ENCODE measurements at regions not wholly inside any gene's neighbourhood (a gene's known extent, or its start where the extent isn't known, plus 50 kb on each side); places are given as distances from the start of the nearest gene placed in this dataset.

DNA sequence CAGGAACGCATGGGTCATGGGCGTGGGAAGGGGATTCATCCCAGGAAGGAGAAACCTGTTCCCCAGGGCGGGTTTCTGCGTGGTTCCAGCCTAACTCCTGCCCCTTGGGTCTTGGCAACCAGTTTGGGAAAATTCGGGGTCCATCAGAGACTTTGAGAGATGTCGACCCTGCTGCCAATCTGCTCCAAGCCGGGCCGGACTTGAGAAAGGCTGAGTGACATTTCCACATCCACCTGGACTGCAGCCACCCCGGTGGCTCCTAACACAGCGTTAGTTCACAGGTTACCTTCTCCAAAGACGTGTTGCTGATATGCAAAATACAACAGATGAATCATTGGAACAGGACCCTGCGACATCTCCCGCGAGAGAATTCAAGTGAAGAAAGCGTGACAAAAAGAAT is 627.2 kb downstream of the IRX1 start:
- CTCF ChIA-PET, result no interaction called here
- intact Hi-C loops (cut with micrococcal nuclease), result no loop called here
- Mint-ChIP-seq H3K9me3 (no peaks in the 10 kb centered on the region), H3K36me3 (ENCODE audit: low read depth) (no peaks in the 10 kb centered on the region), H3K27me3 (no peaks in the 10 kb centered on the region), H3K4me3 (no peak overlapping the region), H3K4me1 (no peaks in the 10 kb centered on the region), H3K27ac (no peak overlapping the region)
- ATAC-seq (ENCODE audit: low read depth), result no peak
- no peak for TF ChIP-seq CTCF (IDR thresholded peaks at IDR 0.05)
- POLR2A ChIA-PET, result no interaction called here
- no peak for DNase-seq

DNA sequence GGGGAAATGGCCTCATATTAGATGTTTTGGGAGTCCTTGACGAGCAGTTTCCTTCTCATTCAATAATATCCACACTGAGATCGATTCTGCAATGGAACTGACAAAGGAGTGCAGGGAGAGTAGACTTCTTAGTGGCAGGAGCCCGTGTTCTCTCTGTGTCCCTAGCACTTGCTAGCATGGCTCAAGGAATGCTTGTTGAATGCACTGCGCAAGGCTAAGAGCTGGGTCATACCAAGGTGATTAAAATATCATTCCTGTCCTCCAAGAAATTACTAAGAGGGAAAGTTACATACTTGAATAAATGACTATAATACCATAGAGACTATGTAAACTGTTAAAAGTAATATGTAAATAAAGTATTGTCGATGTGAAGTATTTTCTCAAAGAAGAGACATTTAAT is 630.1 kb downstream of the IRX1 start:
- no peak for TF ChIP-seq CTCF (IDR thresholded peaks at IDR 0.05)
- intact Hi-C loops (cut with micrococcal nuclease), result no loop called here
- H3K27me3 Mint-ChIP-seq, result no peaks in the 10 kb centered on the region
- POLR2A ChIA-PET, result no interaction called here
- no peak overlapping the region for H3K4me3 Mint-ChIP-seq
- no peaks in the 10 kb centered on the region for H3K9me3 Mint-ChIP-seq
- DNase-seq (no peak), ATAC-seq (ENCODE audit: low read depth) (no peak)
- no peaks in the 10 kb centered on the region for H3K36me3 Mint-ChIP-seq (ENCODE audit: low read depth)
- CTCF ChIA-PET, result no interaction called here
- H3K27ac Mint-ChIP-seq, result no peak overlapping the region
- H3K4me1 Mint-ChIP-seq, result no peaks in the 10 kb centered on the region

GRCh38 chr5:4226565-4226964 is 630.9 kb downstream of the IRX1 start:
- TF ChIP-seq CTCF (IDR thresholded peaks at IDR 0.05), result no peak
- ChIA-PET CTCF (no interaction called here), POLR2A (no interaction called here)
- Mint-ChIP-seq H3K36me3 (ENCODE audit: low read depth) (no peaks in the 10 kb centered on the region), H3K4me1 (no peaks in the 10 kb centered on the region), H3K4me3 (no peak overlapping the region), H3K9me3 (no peaks in the 10 kb centered on the region), H3K27ac (no peak overlapping the region), H3K27me3 (no peaks in the 10 kb centered on the region)
- ATAC-seq (ENCODE audit: low read depth) (no peak), DNase-seq (no peak)
- intact Hi-C loops (cut with micrococcal nuclease), result no loop called here

DNA sequence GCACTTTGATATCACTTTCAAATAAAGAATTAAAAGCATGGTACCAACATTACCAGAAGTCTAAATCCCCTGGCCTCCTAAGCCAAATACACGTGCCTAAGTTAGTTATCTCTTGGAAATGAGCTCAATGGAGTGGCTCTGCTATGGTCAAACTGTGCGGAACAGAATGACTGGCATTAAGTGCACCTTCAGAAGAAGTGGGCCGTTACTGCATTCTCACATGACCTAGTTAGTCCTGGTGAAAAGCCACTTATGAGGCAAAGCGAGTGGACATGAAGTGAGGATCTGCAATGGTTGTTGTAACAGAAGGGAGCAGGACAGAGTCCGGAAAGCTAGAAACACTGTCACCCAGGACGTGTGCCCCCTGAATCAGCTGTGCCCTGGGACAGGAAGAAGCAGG is 633.1 kb downstream of the IRX1 start:
- intact Hi-C loops (cut with micrococcal nuclease), result no loop called here
- no peaks in the 10 kb centered on the region for H3K36me3 Mint-ChIP-seq (ENCODE audit: low read depth)
- no peak for DNase-seq
- no peak for TF ChIP-seq CTCF (IDR thresholded peaks at IDR 0.05)
- ATAC-seq (ENCODE audit: low read depth), result no peak
- H3K9me3 Mint-ChIP-seq, result peaks cover 8% of the 10 kb centered on the region
- POLR2A ChIA-PET, result interaction anchor here (0.6 kb wide), 1 partner anchor 153 kb away, joined by 3 read pairs; no protein-coding TSS in a partner anchor
- no peak overlapping the region for H3K4me3 Mint-ChIP-seq
- H3K27ac Mint-ChIP-seq, result no peak overlapping the region
- H3K4me1 Mint-ChIP-seq, result no peaks in the 10 kb centered on the region
- H3K27me3 Mint-ChIP-seq, result no peaks in the 10 kb centered on the region
- CTCF ChIA-PET, result no interaction called here

DNA sequence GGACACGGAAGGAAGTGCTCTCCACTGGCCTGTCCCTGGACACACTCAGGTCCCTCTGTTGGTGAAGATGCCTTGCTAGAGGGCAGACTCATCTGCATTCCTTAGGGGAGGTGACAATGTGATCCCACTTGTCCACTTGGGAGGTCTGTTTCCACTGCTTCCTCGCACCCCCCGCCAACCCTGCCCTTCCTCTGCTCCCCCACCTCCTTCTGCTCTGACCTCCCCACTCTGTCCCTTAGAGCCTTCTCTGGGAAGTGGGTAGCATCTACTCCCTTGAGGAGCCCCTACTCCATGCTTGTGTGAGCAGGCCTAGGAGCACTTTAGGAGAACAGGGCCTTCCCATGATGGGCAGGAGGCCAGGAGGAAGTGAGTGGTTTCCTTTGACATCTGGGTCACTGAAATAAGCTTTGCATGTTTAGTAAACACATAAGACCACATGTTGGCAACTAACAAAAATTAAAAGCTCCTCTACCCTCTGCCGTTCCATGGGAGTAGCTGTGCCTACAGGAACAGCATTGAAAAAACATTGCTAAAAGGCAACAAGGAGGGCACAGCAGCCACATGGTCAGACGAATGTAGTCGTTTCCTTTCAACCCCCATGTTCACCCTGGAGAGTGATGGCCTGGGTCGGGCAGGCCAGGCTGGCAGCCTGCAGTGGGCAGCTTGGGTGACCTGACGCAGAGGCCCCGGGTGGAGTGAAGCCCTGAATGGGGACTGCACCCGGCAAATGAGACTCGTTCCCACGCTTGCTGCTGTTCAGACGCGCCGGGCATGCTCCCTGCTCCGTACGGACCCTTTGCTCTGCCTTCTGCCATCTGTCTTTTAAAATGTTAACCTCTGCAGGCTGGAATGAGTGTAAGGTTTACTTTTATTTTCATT is 634.0 kb downstream of the IRX1 start:
- ATAC-seq (ENCODE audit: low read depth), result no peak
- ChIA-PET CTCF (no interaction called here), POLR2A (no interaction called here)
- Mint-ChIP-seq H3K27ac (no peak overlapping the region), H3K4me3 (no peak overlapping the region), H3K9me3 (peaks cover 16% of the 10 kb centered on the region), H3K36me3 (ENCODE audit: low read depth) (no peaks in the 10 kb centered on the region), H3K27me3 (no peaks in the 10 kb centered on the region), H3K4me1 (no peaks in the 10 kb centered on the region)
- DNase-seq, result no peak
- intact Hi-C loops (cut with micrococcal nuclease), result no loop called here
- TF ChIP-seq CTCF (IDR thresholded peaks at IDR 0.05), result no peak

Measured in activated B cell treated with CpG ODN at 0.5 μM for 24 hours (primary cell).